Common myeloid progenitor, CD34-positive (primary cell): ENCODE measurements at regions not wholly inside any gene's neighbourhood (a gene's known extent, or its start where the extent isn't known, plus 50 kb on each side); places are given as distances from the start of the nearest gene placed in this dataset.

Source experiments
- CTCF ChIA-PET: fragments of 350-600 bp; sonication (Branson Sonifier 250); formaldehyde crosslinking; loops from one replicate; lab custom pipeline; 2021; ENCODE audit warnings: antibody characterized with exemption; lab: Charles Lee
- POLR2A ChIA-PET: fragments of 350-600 bp; sonication (Branson Sonifier 250); formaldehyde crosslinking; loops from one replicate; lab custom pipeline; 2021; ENCODE audit warnings: antibody characterized with exemption; lab: Charles Lee
- DNase-seq, 3 donors: peaks; one replicate each; pipeline versions ENCODE4 v3.0.0 to v3.0.0-alpha.2; 2013
- H3K27ac ChIP-seq, 2 experiments: 1 replicate in 1 of 2; 2 replicates in 1 of 2; pipeline ENCODE4 v1.7.0; 2013; ENCODE audit warnings: inconsistent platforms in 2 of 2, low read length in 2 of 2, mild to moderate bottlenecking in 2 of 2, low read depth in 1 of 2, moderate library complexity in 1 of 2; ENCODE audit not compliant: severe bottlenecking in 2 of 2, insufficient read depth in 1 of 2, poor library complexity in 1 of 2
- H3K27me3 ChIP-seq, 5 experiments: replicated peaks in 2 of 5; 1 replicate in 3 of 5; 2 replicates in 2 of 5; pipeline versions ENCODE4 v1.6.1 to v1.7.0; 2013; ENCODE audit warnings: low read length in 4 of 5, mild to moderate bottlenecking in 2 of 5, moderate library complexity in 2 of 5, inconsistent platforms in 1 of 5; ENCODE audit not compliant: insufficient read depth in 5 of 5, control insufficient read depth in 4 of 5
- H3K36me3 ChIP-seq, 4 experiments: 1 replicate in 2 of 4; 2 replicates in 2 of 4; pipeline versions ENCODE4 v1.6.1 to v1.7.0; 2013; ENCODE audit warnings: low read length in 3 of 4, control low read depth in 1 of 4, mild to moderate bottlenecking in 1 of 4; ENCODE audit not compliant: control insufficient read depth in 4 of 4, insufficient read depth in 4 of 4
- H3K4me1 ChIP-seq, 4 experiments: 1 replicate in 3 of 4; 2 replicates in 1 of 4; pipeline versions ENCODE4 v1.6.1 to v1.7.1; 2013; ENCODE audit warnings: low read length in 3 of 4, mild to moderate bottlenecking in 3 of 4, control low read depth in 1 of 4, inconsistent platforms in 1 of 4, moderate library complexity in 1 of 4; ENCODE audit not compliant: control insufficient read depth in 4 of 4, insufficient read depth in 4 of 4; ENCODE audit errors: control extremely low read depth in 1 of 4
- H3K4me3 ChIP-seq, 7 experiments: 1 replicate in 4 of 7; 2 replicates in 3 of 7; pipeline versions ENCODE4 v1.5.1 to v1.7.0; 2013; ENCODE audit warnings: mild to moderate bottlenecking in 7 of 7, low read length in 6 of 7, moderate library complexity in 6 of 7, inconsistent platforms in 2 of 7, low read depth in 2 of 7, control low read depth in 1 of 7; ENCODE audit not compliant: insufficient read depth in 4 of 7, control insufficient read depth in 1 of 7; ENCODE audit errors: extremely low read depth in 1 of 7
- H3K9me3 ChIP-seq, 5 experiments: 1 replicate in 4 of 5; 2 replicates in 1 of 5; pipeline versions ENCODE4 v1.6.1 to v1.7.1; 2013; ENCODE audit warnings: low read length in 4 of 5, mild to moderate bottlenecking in 2 of 5, inconsistent platforms in 1 of 5, low read depth in 1 of 5, moderate library complexity in 1 of 5; ENCODE audit not compliant: control insufficient read depth in 4 of 5, insufficient read depth in 2 of 5; ENCODE audit errors: control extremely low read depth in 1 of 5
- WGBS: methylation state at CpG from one replicate; pipeline ENCODE4 v1.1.5; 2013; ENCODE audit not compliant: insufficient coverage; 5-methylcytosine and 5-hydroxymethylcytosine counted together

DNA sequence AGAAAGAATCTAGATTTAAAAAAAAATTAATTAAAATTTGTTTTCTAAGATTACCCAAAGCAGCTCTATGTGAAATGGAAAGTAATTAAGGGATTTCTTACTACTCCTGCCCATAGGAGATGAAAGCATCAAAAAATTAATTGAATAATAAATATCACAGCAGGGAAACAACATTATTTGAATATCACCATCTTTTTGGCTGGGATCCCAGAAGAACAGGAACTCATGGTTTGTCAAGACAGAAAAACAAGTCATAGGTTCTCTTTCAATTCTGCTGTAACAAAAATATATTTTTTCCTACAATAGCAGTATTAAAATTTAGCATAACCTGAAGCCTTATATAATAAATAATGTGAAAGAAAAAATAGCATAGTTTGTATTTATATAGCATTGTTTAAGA is 1713.4 kb downstream of the NCAM2 start:
- no peaks in the 10 kb centered on the region for H3K27me3 ChIP-seq
- H3K4me3 ChIP-seq: peak overlapping the region in 1 of 7 experiments; percentile 34
- peak overlapping the region in 1 of 2 experiments; percentile 10 for H3K27ac ChIP-seq
- no peaks in the 10 kb centered on the region for H3K36me3 ChIP-seq
- ChIA-PET POLR2A (no interaction called here), CTCF (interaction anchor here (0.5 kb wide), 1 partner anchor 24 kb away, joined by 4 read pairs; no protein-coding TSS in a partner anchor)
- H3K9me3 ChIP-seq: peaks cover 0 to 3% (median 0%) of the 10 kb centered on the region in 5 experiments
- peaks cover 19 to 38% (median 26%) of the 10 kb centered on the region in 4 experiments for H3K4me1 ChIP-seq
- peak; percentile 53 to 86 (median 81) for DNase-seq

DNA sequence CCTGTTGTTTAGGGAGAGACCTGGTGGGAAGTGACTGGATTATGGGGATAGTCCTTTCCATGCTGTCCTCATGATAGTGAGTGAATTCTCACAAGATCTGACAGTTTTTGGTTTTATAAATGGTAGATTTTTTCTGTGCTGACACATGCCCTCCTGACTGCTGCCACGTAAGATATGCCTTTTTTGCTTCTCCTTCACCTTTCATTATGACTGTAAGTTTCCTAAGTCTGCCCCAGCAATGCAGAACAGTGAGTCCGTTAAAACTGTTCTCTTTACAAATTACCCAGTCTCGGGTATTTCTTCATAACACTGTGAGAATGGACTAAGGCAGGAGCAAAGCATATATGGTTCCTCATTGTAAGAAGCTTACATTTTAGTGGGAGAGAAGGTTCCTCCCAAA is 1727.2 kb downstream of the NCAM2 start:
- 100% methylated on average over 1 of the region's 3 CpGs for WGBS
- Histone ChIP-seq H3K9me3 (peaks cover under 1 to 5% (median 4%) of the 10 kb centered on the region in 5 experiments), H3K4me1 (peaks cover 0 to 5% (median 1%) of the 10 kb centered on the region in 4 experiments), H3K27ac (no peak overlapping the region), H3K27me3 (no peaks in the 10 kb centered on the region), H3K4me3 (no peak overlapping the region), H3K36me3 (no peaks in the 10 kb centered on the region)
- CTCF ChIA-PET: no interaction called here
- DNase-seq: no peak
- POLR2A ChIA-PET: no interaction called here

DNA sequence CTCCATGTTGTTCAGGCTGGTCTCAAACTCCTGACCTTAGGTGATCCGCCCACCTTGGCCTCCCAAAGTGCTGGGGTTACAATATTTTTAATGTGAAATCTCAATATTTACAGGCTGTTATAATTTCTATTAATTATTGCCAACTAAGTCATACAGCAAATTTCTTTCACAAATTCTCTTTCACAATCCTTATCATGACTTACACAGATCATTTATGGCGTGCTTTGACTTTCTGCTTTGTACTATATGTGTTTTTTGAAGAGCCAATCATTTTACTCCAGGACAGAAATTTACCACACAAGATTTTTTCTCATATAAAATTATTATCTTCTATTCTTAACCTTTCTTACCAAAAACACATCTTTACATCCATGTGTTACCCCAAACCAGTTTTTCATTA is 1729.9 kb downstream of the NCAM2 start:
- ChIA-PET POLR2A (no interaction called here), CTCF (no interaction called here)
- Histone ChIP-seq H3K9me3 (peaks cover 0 to 5% (median 4%) of the 10 kb centered on the region in 5 experiments), H3K27me3 (no peaks in the 10 kb centered on the region), H3K36me3 (no peaks in the 10 kb centered on the region), H3K27ac (no peak overlapping the region), H3K4me3 (no peak overlapping the region), H3K4me1 (peaks cover 0 to 5% (median 1%) of the 10 kb centered on the region in 4 experiments)
- no CpG with 5 or more reads among the region's 2 CpGs for WGBS
- DNase-seq: no peak

DNA sequence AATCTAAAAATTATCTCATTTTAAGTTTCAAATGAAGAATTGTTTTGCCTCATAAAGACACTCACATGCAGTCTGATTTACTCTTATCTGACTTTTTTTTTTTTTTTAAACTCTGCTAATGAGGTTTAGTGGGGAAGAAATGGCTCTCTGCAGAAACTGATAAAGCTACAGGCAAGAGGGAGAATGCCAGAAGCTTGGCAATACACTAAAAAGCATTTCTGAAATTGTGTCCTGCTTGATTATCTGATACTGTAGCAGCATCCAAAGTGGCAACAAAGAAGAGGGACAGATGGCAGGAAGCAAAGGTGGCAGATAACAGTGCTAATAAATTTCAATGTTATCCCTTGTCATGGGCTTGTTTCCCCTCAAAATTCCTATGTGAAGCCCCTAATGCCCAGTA is 1744.9 kb downstream of the NCAM2 start:
- H3K9me3 ChIP-seq: no peaks in the 10 kb centered on the region
- peaks cover 0 to 5% (median 1%) of the 10 kb centered on the region in 4 experiments for H3K4me1 ChIP-seq
- CTCF ChIA-PET: no interaction called here
- peak overlapping the region; percentile 7 to 15 for H3K27ac ChIP-seq
- peak in 2 of 3 donors; percentile 17 to 41 for DNase-seq
- no peak overlapping the region for H3K4me3 ChIP-seq
- POLR2A ChIA-PET: no interaction called here
- H3K27me3 ChIP-seq: no peaks in the 10 kb centered on the region
- H3K36me3 ChIP-seq: no peaks in the 10 kb centered on the region

DNA sequence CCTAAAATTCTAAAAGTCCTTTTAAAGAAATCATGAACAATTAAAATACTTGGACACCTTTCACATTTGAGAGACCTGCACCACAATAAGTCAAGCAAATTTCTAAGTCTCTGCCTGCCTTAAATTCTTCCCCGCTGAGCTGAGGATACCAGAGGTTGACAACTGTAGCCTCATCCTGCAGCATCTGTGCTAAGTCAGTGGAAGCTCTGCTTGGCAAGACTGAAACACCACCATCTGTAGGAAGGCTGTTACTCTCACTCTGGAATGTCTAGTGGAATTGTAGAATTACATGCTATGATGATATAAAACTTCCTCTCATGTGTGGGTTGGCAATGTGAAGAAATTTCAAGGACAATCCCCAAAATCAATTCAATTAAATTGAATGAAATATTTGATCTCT is 1756.5 kb downstream of the NCAM2 start:
- H3K27me3 ChIP-seq: no peaks in the 10 kb centered on the region
- no peaks in the 10 kb centered on the region for H3K36me3 ChIP-seq
- no peaks in the 10 kb centered on the region for H3K4me1 ChIP-seq
- 100% methylated on average over 1 of the region's 1 CpG for WGBS
- ChIA-PET CTCF (no interaction called here), POLR2A (no interaction called here)
- no peak overlapping the region for H3K4me3 ChIP-seq
- no peaks in the 10 kb centered on the region for H3K9me3 ChIP-seq
- H3K27ac ChIP-seq: no peak overlapping the region
- no peak for DNase-seq

DNA sequence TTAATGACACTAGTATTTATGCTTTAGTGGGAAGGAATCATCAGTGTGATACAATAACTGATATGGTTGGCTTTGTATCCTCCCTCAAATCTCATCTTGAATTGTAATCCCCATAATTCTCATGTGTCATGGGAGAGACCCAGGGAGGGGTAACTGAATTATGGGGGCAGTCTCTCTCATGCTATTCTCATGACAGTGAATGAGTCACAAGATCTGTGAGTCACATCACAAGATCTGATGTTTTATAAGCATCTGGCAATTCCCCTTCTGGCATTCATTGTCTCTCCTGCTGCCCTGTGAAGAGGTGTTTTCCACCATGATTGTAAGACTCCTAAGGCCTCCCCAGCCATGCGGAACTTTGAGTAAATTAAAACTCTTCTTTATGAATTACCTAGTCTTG is 1760.3 kb downstream of the NCAM2 start:
- Histone ChIP-seq H3K9me3 (no peaks in the 10 kb centered on the region), H3K4me1 (no peaks in the 10 kb centered on the region), H3K27me3 (no peaks in the 10 kb centered on the region), H3K4me3 (no peak overlapping the region), H3K36me3 (no peaks in the 10 kb centered on the region), H3K27ac (no peak overlapping the region)
- DNase-seq: peak in 1 of 3 donors; percentile 4
- CTCF ChIA-PET: no interaction called here
- 100% methylated on average over 1 of the region's 1 CpG for WGBS
- POLR2A ChIA-PET: no interaction called here

DNA sequence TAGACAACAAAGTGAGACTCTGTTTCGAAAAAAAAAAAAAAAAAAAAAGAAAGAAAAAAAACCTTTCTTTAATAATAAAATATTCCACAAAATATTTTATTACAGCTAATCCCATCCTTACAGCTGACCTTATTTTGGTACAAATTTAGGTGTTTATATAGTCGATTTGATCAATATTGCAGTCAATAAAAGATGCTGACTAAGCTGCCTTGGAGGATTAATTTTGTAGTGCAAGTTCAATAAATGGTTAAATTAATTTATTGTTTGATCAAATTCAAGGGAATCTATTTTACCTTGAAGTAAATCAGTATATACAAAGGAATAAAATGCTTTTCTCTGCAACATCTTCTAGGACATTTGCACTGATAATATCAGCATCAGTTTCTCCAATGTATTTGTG is 1764.3 kb downstream of the NCAM2 start:
- H3K36me3 ChIP-seq: no peaks in the 10 kb centered on the region
- DNase-seq: no peak
- H3K9me3 ChIP-seq: peaks cover 0 to 2% (median 0%) of the 10 kb centered on the region in 5 experiments
- no CpG with 5 or more reads among the region's 2 CpGs for WGBS
- no peak overlapping the region for H3K27ac ChIP-seq
- POLR2A ChIA-PET: no interaction called here
- no peaks in the 10 kb centered on the region for H3K4me1 ChIP-seq
- no peaks in the 10 kb centered on the region for H3K27me3 ChIP-seq
- CTCF ChIA-PET: no interaction called here
- no peak overlapping the region for H3K4me3 ChIP-seq
